HG03139 (cell line): ENCODE measurements at regions not wholly inside any gene's neighbourhood (a gene's known extent, or its start where the extent isn't known, plus 50 kb on each side); places are given as distances from the start of the nearest gene placed in this dataset.
"Not testable (repeated sequence)": the region's sequence is repeated elsewhere in the genome, so short reads cannot be mapped to it uniquely, and the experiment has no call there.

Source experiments
- ATAC-seq: cut with Tn5 transposase; IDR thresholded peaks from one replicate; pipeline ENCODE4 v1.9.1; 2021; ENCODE audit not compliant: unreplicated experiment

DNA sequence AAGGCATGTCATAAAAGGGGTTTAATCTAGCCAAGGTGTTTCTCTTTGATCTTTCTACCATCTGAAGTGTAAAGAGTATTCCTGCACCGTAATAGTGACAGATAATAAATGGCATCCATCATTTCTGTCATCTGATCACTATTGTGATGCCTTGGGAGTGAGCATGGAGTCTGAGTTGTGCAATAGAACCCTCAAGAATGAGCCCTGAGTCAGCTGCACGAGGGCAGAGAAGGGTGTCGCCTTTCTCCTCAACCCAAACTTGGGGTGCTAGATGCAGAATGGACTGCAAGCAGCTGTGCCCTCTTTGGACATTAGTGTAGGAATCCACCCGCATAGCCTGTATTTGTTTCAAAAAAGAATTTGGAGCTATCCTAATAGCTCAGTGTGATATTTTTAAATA lies 115.2 kb downstream of the ZNF37A start:
- ATAC-seq, result no peak

DNA sequence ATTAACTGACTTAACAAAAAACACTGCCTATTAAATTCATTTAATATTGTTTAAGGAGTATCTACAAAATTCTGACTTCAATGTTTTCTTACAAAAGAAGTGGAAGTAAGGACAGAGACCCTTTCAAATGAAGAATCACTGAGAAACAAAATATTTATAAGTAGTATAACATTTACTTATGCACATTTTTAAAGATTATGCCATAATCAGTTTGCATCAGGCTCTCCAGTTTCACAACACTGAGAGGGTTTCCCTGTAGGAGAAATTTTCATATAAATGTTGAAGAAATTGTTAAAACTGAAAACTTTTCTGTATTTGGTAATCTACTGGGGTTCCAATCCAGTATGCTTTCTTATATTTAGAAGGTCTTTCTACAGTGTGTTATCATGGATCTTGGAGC lies 115.6 kb downstream of the ZNF37A start:
- ATAC-seq, result not testable (repeated sequence)

DNA sequence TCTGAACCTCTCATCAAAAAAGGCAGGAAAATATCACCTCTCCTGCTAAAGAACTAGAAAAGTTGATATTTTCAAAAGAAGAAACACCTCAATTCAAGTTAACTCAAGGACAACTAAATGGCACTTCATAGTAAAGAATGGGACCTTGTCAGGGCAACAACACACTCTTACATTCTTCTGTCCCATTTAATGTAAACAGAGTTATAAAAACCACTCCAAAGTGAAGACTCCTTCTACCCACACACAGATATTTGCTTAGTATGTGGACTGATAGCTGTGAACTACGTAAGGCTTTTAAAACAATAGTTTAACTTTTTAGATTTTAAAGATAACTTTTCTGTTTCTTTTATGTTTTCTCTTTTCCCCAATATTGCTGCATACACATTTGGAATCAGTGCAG lies 118.3 kb downstream of the ZNF37A start:
- no peak for ATAC-seq

DNA sequence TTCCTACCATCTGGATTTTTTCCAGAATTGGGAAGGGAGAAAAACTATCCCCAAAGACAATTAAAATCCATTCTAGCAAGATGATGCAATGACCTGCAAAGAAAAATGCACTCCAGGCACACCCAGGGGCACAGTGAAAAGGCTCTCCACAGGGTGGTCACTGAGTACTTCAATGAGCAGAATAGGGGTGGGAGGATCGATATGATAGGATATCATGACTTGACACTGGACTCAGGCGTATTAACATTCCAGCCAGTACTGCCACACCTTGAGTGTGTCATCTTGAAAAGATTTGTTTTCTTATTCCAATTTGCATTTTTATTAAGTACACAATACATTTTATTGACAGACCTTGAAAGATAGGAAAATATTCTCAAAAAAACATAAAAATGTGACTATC lies 132.2 kb downstream of the ZNF37A start:
- ATAC-seq, result no peak

DNA sequence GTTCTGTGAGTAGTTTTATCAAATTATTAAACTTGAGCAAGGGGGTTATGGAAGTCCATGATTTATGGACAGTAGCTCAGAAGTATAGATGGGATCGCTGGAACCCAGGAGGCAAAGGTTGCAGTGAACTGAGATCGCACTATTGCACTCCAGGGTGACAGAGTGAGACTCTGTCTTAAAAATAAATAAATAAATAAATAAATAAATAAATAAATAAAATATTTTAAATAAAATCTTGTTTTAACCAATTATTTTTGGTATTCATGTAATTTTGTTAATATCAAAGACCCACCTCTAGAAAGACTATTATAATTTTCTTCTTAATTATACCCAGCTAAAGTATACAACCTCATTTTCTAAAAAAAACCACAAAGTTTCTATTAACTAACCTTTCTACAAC lies 134.3 kb downstream of the ZNF37A start:
- no peak for ATAC-seq

DNA sequence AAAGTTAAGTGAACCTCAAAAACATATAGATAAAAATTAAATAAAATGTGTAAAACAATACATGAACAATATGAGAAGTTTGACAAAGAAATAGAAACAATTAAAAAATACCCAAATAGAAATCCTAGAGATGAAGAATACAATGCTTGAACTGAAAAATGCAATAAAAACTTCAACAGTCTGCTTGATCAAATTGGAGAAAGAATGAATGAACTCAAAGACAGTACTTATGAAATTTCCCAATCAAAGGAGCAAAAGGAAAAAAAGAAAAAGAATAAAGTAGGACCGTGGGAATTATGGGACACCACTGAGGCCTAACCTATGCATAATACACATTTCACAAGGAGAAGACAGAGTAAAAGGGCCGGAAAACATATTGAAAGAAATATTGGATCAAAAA lies 144.3 kb downstream of the ZNF37A start:
- ATAC-seq, result not testable (repeated sequence)

DNA sequence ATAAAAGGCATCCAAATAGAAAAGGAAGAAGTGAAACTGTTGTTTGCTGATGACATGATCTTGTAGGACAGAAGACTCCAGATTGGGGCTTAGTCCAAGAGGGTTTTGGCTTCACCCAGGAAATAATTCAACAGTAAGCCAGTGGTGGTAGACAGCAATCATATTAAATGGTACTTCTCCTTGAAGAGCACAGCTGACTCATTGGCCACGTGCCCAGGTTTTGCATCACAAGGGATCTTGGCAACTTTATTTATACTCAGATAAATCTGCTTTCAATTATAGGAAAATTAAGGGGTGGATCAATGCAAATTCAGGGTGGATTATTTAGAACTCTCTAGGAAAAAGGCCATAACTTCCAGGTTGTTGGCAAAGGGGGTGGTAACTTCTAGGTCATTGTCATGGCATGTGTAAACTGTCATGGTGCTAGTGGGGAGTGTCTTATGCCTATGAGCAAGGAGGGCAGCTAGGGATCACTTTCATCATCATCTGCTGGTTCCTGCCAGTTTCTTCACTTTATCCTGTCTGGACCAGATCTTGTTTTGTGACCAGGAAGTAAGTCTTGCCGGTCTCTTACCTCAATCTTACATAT lies 148.0 kb downstream of the ZNF37A start:
- not testable (repeated sequence) for ATAC-seq

DNA sequence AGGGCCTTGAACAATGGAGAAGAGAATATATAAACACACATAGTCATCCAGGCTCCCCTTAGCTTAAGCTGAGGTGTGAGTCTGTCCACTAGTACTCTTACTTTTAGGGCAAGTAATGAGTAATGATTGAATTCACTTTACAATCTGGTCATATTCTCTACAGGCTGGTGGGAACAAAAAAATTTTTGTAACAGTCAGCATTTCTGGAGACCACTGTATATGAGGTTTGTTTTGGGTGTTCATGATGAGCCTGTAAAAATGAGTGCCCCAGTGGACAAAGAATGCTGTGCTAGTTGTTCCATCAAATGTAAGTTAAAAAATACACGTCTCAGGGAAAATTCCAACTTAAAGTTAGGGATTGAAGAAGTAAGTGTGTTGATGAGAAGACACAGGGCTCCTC lies 154.0 kb downstream of the ZNF37A start:
- not testable (repeated sequence) for ATAC-seq

DNA sequence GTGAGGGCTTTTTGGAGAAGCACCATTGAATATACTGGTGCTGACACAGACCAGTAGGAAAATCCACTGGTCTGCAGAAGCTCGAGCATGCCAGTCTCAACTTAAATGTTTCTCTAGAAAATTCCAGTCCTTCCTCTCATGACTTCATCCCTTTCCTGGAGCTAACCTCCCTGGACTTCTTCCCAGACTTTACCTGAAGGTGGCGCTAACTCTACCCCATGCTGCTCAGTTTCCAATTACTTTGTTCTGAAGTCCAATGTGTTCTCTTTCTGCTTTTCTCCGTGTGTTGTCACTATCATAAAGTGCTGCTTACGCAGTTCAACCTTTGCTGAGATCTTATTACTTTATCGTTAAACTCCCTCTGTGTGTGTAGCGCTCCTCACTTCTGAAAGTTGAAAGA lies 158.4 kb downstream of the ZNF37A start:
- not testable (repeated sequence) for ATAC-seq

DNA sequence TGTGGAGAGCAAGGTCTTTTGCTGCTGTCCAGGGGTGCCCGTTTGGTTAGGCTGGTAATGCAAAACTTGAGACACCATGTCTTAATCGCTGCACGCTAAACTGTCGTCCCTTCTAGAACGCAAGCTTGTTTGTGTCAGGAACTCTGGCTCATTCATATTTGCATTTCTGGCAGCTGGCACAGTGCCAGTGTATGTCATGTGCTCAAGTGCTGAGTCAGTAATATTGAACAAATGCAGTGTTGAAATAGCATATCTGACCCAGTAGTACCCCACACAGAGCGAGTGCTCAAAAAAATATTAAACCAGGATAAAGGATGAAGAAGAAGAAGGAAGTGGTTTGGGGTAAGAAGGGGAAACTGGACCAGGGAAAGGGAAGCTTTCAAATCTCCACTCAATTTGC lies 173.4 kb downstream of the ZNF37A start:
- ATAC-seq, result not testable (repeated sequence)

DNA sequence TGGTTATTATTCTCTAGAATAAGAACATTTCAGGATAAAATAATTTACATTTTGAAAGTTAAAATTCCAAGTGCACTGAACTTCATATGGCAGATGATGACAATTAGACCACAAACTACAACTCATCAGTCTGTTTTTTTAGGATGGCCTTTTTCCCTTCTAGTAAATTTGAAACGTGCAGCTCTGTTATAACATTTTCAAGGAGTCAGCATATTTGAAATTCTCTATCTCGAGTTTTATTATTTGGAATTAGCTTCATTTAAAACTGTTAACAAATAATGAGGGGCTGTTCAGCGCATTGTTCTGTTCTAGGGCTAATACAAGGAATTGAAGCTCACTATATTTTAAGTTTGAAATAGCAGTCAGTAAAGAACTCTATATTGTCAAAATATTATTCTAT lies 176.9 kb downstream of the ZNF37A start:
- not testable (repeated sequence) for ATAC-seq

DNA sequence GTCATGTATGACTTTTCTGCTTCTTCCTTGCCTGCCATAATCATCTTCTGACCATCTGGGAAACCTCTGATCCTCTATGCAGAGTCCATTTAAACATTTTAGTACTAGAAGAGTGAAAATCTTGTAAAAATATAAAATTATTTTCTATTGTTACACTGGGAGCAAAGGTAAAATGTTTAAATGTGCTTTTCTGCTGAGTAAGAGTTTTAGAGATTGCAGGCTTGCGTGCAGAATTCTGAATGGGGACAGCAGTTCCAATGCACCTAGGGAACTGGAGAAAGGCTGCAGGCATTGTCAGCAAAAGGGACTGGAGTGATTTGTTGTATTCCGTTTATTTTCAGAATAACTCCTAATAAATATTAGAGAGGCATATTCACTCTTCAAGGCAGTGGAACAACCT lies 180.7 kb downstream of the ZNF37A start:
- not testable (repeated sequence) for ATAC-seq

DNA sequence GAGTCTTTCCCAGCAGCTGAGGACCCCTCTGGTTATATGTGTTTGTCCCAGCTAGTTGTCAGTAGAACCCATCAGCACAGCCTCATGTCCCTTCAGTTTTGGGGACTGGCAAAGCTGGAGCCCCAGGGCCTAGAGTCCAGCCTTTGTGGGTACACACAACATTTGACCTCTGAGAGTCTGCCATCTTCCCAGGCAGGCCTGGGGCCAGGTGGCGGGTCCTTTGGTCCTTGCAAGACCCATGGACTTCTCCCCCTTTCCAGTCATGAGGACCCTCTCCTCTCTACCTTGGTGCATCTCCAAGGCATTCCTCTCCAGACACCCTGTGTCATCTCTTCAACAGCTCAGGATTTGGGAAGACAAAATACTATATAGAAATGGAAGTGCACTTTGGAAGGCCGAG lies 198.4 kb downstream of the ZNF37A start:
- ATAC-seq, result not testable (repeated sequence)

DNA sequence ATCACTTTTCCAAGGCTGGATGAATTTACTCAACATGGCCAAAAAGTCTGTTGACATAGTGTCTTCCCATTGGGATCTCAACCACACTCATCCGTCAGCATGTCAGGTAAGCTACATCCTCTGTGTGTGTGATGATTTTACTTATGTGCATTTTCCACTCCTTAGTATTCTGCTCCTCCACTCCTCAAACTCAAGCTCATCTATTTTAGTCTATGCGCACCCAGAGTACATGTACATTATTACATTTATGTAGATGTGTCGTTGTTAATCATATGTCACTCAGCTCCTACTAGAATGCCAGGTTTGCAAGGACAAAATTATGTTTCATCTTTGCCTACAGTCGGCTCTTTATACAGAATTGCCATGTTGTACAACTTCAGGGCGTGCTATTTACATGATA lies 216.0 kb downstream of the ZNF37A start:
- ATAC-seq, result not testable (repeated sequence)

DNA sequence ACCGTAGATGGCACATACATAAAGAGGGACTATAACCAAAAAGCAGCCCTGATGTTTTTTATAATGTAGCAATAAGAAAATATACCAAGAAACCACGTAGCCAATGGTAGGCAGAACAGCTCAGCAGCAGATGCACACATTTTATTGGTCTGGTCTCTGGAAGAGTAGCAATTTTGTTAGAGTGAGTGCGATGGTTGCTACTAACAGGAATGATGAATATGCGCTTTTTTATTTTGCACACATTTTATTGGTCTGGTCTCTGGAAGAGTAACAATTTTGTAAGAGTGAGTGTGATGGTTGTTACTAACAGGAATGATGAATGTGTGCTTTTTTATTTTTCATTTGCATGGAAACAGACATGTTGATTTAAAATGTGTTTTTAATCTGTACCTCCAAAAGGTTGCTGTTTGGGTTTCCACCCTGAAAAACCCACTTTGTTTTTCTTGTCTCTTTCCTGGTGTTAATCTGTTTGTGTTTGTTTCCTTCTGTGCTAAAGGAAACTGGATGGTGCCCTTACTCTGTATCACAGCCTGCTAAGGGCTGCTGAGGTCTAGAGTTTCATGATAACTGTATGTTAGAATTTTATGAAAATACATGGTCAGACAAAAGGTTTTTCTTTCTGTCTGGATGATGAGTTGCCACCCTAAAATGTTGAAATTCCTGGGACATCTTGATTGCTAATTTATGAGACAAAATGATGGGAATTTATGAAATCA lies 221.1 kb downstream of the ZNF37A start:
- not testable (repeated sequence) for ATAC-seq

DNA sequence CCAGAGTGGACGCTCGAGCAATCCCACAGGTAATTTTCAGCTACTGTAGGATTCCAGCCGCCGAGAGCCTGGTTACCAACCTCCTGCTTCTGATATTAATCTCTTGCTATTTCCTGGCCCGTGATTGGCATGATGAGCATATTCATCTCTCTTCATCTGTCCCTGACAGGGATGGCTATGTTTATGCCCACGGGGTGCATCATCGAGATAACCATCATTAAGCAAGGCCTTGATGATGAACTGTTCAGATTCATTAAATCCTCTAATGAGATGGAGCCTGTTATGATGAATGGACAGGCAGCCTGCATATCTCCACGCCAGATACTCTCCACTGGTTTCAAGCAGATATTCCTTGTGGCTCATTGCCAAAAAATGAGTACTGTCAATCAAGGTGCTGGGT lies 227.3 kb downstream of the ZNF37A start:
- ATAC-seq, result not testable (repeated sequence)

DNA sequence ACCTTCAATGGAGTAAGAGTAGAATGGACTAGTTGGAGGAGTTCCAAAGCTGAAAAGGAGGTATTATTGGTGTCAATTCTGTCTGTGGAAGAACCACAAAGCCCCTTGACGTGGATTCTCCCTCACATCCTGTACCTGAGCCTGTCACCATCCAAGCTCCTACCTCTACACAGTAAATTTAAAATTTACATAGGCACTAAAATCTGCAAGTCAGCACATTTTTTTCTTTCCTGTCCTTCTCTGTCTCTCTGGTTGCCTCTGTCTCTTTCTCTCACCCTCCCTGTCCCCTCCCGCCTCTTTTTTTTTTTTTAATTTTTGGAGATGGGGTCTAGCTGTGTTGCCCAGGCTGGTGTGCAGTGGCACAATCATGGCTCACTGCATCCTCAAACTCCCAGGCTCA lies 236.2 kb downstream of the ZNF37A start:
- not testable (repeated sequence) for ATAC-seq

DNA sequence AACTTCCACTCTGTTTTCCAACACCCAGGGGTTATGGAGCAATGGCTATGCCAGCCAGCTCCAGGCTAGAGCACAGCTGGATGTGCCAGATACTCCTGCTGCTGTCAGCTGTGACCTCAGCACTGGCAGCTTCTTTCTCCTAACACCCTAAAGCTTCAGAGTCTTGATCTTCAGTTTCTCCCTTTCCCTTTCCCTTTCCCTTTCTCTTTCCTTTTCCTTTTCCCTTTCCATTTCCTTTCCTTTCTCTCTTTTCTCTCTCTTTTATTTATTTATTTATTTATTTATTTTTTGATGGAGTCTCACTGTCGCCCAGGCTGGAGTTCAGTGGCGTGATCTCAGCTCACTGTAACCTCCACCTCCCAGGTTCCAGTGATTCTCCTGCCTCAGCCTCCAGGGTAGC lies 237.0 kb downstream of the ZNF37A start:
- not testable (repeated sequence) for ATAC-seq

DNA sequence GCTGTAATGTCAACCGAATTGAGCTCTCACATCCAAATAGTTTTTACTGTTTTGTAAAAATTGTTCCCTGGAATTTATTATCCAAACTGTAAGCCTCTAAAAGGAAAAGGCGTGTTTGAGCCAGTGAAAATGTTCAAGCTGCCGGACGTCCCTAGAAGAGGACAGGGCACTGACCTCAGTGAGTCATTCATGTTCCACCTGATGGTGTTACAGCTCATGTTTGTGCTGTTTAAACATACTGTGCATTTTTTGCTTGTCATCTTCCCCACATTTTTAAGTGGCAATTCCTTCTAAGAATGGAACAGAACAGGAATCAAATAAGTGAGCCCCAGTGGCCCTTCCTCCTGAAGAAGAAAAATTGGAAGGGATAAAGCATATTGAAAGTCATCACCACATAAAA lies 239.6 kb downstream of the ZNF37A start:
- not testable (repeated sequence) for ATAC-seq

DNA sequence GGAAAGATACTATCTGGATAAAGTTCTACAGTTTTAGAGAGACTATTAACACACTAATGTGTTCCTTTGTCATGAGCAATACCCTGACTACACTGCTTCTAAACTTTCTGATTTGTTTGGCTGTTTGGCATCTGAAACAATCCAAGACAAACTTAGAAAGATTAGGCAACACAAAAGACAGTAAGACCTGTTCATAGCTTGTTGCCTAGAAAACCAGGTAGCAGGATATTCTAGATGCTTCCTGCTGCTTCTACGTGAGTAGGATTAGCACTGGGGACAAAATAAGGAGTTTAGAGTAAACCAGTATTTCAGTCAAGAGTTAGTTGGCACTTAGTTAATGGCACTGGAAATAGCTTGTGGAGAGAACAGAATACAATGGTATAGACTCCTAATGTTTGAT lies 256.5 kb downstream of the ZNF37A start:
- not testable (repeated sequence) for ATAC-seq

DNA sequence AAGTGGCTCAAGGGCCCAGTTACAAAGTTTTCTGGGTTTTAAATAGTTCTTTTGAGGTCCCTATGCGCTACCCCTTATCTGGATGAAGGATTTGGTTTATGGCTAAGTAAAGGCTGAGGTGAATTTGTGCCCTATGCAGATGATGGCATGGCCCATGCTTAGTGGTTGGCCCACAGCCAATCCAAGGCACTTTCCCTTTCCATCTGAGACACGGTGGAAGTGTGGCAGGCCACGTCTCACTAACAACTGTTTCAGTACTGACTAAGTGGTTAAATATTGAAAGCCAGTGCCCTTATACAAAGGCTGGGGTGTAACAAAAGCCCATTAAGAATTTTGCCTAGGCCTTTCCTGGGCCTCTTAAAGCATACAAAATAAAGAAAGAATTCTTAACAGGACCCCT lies 260.3 kb downstream of the ZNF37A start:
- ATAC-seq, result not testable (repeated sequence)

DNA sequence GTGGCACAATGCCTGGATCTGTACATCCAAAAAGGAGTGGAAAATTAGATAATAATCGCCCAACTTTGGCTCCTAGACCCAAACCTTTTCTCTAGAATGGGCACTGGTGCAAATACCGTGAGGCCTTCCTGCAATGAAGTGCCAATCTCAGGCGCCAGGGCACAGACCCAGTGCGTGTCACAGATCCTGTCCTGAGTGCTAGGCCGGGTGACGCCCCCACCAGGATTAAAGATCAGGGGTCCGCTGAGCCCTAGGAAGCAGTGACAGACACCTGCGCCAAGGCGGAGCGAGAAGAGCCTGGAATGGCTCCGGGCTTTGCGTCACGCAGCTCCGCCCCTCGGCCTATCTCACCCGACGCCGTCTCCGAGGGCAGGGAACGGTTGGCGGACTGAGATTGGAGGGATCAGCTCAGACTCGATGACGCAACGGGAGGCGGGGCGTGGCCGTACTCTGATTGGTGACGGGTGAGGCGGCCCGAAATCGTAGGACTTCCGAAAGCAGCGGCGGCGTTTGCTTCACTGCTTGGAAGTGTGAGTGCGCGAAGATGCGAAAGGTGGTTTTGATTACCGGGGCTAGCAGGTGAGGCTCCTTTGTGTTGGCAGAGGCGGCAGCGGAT lies 261.9 kb downstream of the ZNF37A start:
- ATAC-seq, result peak; percentile 99
